Nephron progenitor cell (in vitro differentiated cells): ENCODE measurements at regions not wholly inside any gene's neighbourhood (a gene's known extent, or its start where the extent isn't known, plus 50 kb on each side); places are given as distances from the start of the nearest gene placed in this dataset.

Experiments
- DNase-seq: peaks from one replicate; pipeline ENCODE4 v3.0.0; 2021
- H3K27ac Mint-ChIP-seq: 2 replicates; pipeline ENCODE4 v1.8.0; 2021; ENCODE audit warnings: mild to moderate bottlenecking, moderate library complexity, mixed read lengths
- H3K27me3 Mint-ChIP-seq: 2 replicates; pipeline ENCODE4 v1.8.0; 2021; ENCODE audit warnings: mild to moderate bottlenecking, low read depth, mixed read lengths; ENCODE audit not compliant: poor library complexity
- H3K36me3 Mint-ChIP-seq: 2 replicates; pipeline ENCODE4 v1.8.0; 2021; ENCODE audit warnings: low read depth, mixed read lengths
- H3K4me1 Mint-ChIP-seq: 2 replicates; pipeline ENCODE4 v1.8.0; 2021; ENCODE audit warnings: mixed read lengths
- H3K4me3 Mint-ChIP-seq: 2 replicates; pipeline ENCODE4 v1.8.0; 2021; ENCODE audit warnings: mild to moderate bottlenecking, moderate library complexity, mixed read lengths
- H3K9me3 Mint-ChIP-seq: 2 replicates; pipeline ENCODE4 v1.8.0; 2021; ENCODE audit warnings: mild to moderate bottlenecking, moderate library complexity, mixed read lengths
- TF ChIP-seq, protein P1 (sequence below): fragments of 200-600 bp; sonication (generic); IDR thresholded peaks from 2 replicates; pipeline ENCODE4 v1.5.0; 2021; ENCODE audit warnings: antibody characterized with exemption

DNA sequence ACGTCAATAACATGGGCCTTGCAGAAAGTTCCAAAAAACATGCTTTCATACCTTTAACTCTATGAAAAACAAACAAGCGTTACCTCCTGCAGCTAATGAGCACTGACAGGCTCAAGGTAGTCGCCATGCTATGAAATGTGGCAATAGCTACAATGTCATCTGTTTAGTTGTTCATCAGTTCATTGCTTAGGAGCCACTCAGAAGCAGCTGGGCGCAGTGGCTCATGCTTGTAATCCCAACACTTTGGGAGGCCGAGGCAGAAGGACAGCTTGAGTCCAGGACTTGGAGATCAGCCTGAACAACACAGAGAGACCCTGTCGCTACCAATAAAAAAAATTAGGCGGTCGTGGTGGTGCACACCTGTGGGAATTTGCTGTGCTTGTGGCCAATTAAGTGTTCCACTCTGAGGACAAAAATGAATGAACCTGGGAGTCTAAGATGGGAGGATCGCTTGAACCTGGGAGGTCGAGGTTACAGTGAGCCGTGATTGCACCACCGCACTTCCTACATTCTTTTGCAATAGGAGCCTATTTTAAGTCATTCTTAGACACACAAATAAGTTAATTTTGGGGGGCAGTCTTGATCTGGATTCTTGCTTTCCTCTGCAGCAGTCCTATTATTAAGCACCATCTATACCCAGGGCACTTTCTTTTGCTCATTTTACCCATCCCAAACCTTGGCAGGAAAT, 276.2 kb upstream of the KLF14 start:
- Mint-ChIP-seq H3K4me1 (peaks cover 42% of the 10 kb centered on the region), H3K36me3 (no peaks in the 10 kb centered on the region), H3K27ac (no peak overlapping the region), H3K9me3 (no peaks in the 10 kb centered on the region), H3K4me3 (no peak overlapping the region), H3K27me3 (peaks cover 12% of the 10 kb centered on the region)
- TF ChIP-seq, protein P1, sequence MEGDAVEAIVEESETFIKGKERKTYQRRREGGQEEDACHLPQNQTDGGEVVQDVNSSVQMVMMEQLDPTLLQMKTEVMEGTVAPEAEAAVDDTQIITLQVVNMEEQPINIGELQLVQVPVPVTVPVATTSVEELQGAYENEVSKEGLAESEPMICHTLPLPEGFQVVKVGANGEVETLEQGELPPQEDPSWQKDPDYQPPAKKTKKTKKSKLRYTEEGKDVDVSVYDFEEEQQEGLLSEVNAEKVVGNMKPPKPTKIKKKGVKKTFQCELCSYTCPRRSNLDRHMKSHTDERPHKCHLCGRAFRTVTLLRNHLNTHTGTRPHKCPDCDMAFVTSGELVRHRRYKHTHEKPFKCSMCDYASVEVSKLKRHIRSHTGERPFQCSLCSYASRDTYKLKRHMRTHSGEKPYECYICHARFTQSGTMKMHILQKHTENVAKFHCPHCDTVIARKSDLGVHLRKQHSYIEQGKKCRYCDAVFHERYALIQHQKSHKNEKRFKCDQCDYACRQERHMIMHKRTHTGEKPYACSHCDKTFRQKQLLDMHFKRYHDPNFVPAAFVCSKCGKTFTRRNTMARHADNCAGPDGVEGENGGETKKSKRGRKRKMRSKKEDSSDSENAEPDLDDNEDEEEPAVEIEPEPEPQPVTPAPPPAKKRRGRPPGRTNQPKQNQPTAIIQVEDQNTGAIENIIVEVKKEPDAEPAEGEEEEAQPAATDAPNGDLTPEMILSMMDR: no peak
- DNase-seq: no peak

DNA sequence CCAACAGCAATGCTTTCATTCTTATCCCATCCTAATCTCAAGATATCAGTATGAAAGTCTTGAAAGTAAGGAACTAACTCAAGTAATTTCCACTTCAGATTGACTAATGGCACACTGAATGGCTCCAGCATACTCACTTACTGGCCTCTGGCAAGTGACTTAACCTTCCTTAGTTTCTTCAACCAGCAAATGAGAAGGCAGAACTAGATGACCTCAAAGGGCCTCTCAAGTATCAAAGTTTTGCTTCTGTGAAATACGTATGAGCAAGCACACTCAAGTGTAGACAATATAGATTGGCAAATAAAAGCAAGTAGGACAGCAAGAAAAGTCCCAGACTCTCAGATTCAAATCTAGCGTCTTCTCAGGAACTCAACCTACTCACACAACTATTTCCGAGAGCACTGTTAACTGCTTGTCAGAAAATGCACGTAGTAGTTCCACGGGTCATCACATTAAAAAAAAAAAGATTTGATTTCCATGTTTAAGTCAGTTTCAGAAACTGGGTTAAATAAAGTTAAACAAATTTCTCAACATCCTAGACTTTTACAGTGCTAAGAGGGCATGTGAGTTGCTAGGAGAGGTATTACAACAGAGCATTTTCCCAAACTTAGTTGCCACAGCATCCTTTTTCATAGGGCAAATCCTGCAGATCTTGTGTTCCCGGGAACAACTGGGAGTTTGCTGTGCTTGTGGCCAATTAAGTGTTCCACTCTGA, 276.9 kb upstream of the KLF14 start:
- TF ChIP-seq, protein P1: no peak
- Mint-ChIP-seq H3K27ac (no peak overlapping the region), H3K4me3 (no peak overlapping the region), H3K27me3 (peaks cover 12% of the 10 kb centered on the region), H3K4me1 (peaks cover 42% of the 10 kb centered on the region), H3K9me3 (no peaks in the 10 kb centered on the region), H3K36me3 (no peaks in the 10 kb centered on the region)
- DNase-seq: no peak

DNA sequence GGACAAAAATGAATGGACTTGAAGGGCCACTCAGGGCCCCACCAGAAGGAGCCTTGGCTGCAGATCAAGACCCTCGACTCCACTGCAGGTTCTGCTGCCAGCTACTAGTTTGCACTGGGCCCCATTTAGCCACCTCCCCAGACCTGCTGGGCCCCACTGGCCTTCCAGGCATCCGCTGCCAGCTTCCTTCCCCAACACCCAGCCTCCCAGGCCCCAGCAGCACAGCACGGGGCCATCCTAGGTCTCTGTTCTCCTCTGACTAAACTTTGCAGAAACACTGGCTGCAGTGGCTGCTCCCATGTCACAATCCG, 277.4 kb upstream of the KLF14 start:
- TF ChIP-seq, protein P1: no peak
- no peak for DNase-seq
- H3K36me3 Mint-ChIP-seq: no peaks in the 10 kb centered on the region
- H3K27me3 Mint-ChIP-seq: peaks cover 8% of the 10 kb centered on the region
- H3K4me1 Mint-ChIP-seq: peaks cover 42% of the 10 kb centered on the region
- no peak overlapping the region for H3K27ac Mint-ChIP-seq
- H3K9me3 Mint-ChIP-seq: no peaks in the 10 kb centered on the region
- H3K4me3 Mint-ChIP-seq: no peak overlapping the region

DNA sequence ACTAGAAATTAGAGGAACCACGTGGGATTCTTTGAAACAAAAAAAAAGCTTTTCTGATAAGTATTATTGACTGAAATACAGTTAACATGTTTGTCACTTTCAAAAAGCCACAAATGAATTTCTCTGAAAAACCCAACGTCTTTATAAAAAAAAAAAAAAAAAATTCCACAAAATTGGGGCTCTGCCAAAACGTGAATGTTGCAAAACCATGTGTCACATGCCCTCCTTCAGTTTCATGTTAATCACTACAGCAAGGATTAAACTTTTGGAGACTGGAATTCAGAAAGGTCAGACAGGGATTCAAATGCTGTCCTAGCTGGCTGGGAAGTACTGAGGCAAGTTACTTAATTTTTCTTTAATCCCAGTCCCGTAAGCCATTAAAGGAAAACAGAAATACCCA, 278.0 kb upstream of the KLF14 start:
- Mint-ChIP-seq H3K4me3 (no peak overlapping the region), H3K36me3 (no peaks in the 10 kb centered on the region), H3K4me1 (peaks cover 42% of the 10 kb centered on the region), H3K27me3 (peaks cover 7% of the 10 kb centered on the region), H3K27ac (no peak overlapping the region), H3K9me3 (no peaks in the 10 kb centered on the region)
- TF ChIP-seq, protein P1: no peak
- DNase-seq: no peak

DNA sequence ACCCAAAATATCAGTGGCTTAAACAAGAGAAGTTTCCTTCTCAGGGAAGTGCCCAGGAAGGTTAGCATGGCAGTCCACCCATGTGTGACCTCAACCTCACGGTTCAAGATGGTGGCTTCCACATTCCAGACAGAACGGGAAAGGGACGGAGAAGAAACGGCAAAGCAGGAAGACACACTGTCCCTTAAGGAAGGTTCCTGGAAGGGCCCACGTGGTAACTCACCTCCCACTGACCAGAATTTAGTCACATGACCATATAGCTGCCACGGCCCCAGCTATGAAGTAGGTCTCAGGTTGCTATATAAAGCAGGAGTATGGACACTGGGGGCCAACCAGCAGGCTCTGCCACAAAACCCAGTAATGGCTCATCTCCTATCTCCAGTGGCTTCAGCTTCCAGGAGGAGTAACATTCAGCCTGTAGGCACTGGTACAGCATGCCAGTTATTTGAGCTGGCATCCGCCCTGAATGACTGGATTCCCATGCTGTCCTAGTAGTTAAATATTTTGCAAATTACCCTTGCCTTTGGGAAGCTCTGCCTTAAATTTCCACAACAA, 278.5 kb upstream of the KLF14 start:
- DNase-seq: no peak
- no peaks in the 10 kb centered on the region for H3K9me3 Mint-ChIP-seq
- no peak overlapping the region for H3K27ac Mint-ChIP-seq

More for the DNA sequence above, 278.5 kb upstream of the KLF14 start:
- TF ChIP-seq, protein P1: no peak
- Mint-ChIP-seq H3K36me3 (no peaks in the 10 kb centered on the region), H3K27me3 (peaks cover 5% of the 10 kb centered on the region), H3K4me3 (no peak overlapping the region), H3K4me1 (peaks cover 37% of the 10 kb centered on the region)
